Colonic mucosa (tissue), 4 donors: ENCODE measurements at regions not wholly inside any gene's neighbourhood (a gene's known extent, or its start where the extent isn't known, plus 50 kb on each side); places are given as distances from the start of the nearest gene placed in this dataset.

Experiments used
- DNase-seq: peaks from one replicate; pipeline ENCODE4 v3.0.0-alpha.2; 2020
- H3K27ac ChIP-seq: fragments of 200-600 bp; one replicate; pipeline ENCODE4 v1.8.0; 2021
- H3K27me3 ChIP-seq: fragments of 200-600 bp; one replicate; pipeline ENCODE4 v1.8.0; 2021
- H3K36me3 ChIP-seq: fragments of 200-600 bp; one replicate; pipeline ENCODE4 v1.8.0; 2021
- H3K4me1 ChIP-seq: fragments of 200-600 bp; one replicate; pipeline ENCODE4 v1.8.0; 2021; ENCODE audit warnings: mild to moderate bottlenecking
- H3K4me3 ChIP-seq: fragments of 200-600 bp; one replicate; pipeline ENCODE4 v1.8.0; 2021
- H3K9ac ChIP-seq, 2 donors: one replicate each; pipeline ENCODE4 v1.7.0; 2013; ENCODE audit warnings: control low read depth in 2 of 2, low read depth in 2 of 2, low read length in 2 of 2
- H3K9me3 ChIP-seq: fragments of 200-600 bp; one replicate; pipeline ENCODE4 v1.8.0; 2021
- CTCF ChIP-seq: fragments of 200-600 bp; IDR thresholded peaks from one replicate; pipeline ENCODE4 v1.8.0; 2022; ENCODE audit warnings: antibody characterized with exemption, mild to moderate bottlenecking
- intact Hi-C: fragments of 100-400 bp; cut with DNase I; formaldehyde crosslinking; loops from one replicate; pipeline ENCODE4 v1.14.1; 2022
- donor health status: healthy.
- donor health status: DM: no; HTN: no; CAD: no.
- donor health status: DM: no; HTN: no; CAD: no.

- intact Hi-C loops, result no loop called here
- no peaks in the 10 kb centered on the region for H3K4me1 ChIP-seq
- no peaks in the 10 kb centered on the region for H3K27me3 ChIP-seq
- H3K4me3 ChIP-seq, result no peak overlapping the region
- TF ChIP-seq CTCF, result no peak
- no peak for DNase-seq
- no peaks in the 10 kb centered on the region for H3K9me3 ChIP-seq
- H3K36me3 ChIP-seq, result no peaks in the 10 kb centered on the region
- H3K9ac ChIP-seq, result no peak overlapping the region
- H3K27ac ChIP-seq, result no peak overlapping the region
Measured at GRCh38 chr10:78284381-78284780, 250.7 kb downstream of the RPS24 start.

GRCh38 chr10:78285226-78285625 is 251.6 kb downstream of the RPS24 start:
- intact Hi-C loops, result no loop called here
- no peak for TF ChIP-seq CTCF

GRCh38 chr10:78286186-78286585 is 252.5 kb downstream of the RPS24 start:
- intact Hi-C loops, result no loop called here
- no peak for TF ChIP-seq CTCF
- H3K9me3 ChIP-seq, result no peaks in the 10 kb centered on the region

More at GRCh38 chr10:78285226-78285625, 251.6 kb downstream of the RPS24 start:
- no peak overlapping the region for H3K9ac ChIP-seq
- no peaks in the 10 kb centered on the region for H3K36me3 ChIP-seq
- H3K27me3 ChIP-seq, result no peaks in the 10 kb centered on the region
- no peak for DNase-seq
- no peak overlapping the region for H3K27ac ChIP-seq
- H3K4me3 ChIP-seq, result no peak overlapping the region
- H3K9me3 ChIP-seq, result no peaks in the 10 kb centered on the region
- no peaks in the 10 kb centered on the region for H3K4me1 ChIP-seq

GRCh38 chr10:78286668-78287067 is 253.0 kb downstream of the RPS24 start:
- Histone ChIP-seq H3K27ac (no peak overlapping the region), H3K4me1 (no peaks in the 10 kb centered on the region), H3K4me3 (no peak overlapping the region), H3K27me3 (no peaks in the 10 kb centered on the region), H3K9me3 (no peaks in the 10 kb centered on the region), H3K36me3 (no peaks in the 10 kb centered on the region), H3K9ac (no peak overlapping the region)
- intact Hi-C loops, result no loop called here
- no peak for TF ChIP-seq CTCF
- no peak for DNase-seq

More at GRCh38 chr10:78286186-78286585, 252.5 kb downstream of the RPS24 start:
- Histone ChIP-seq H3K4me3 (no peak overlapping the region), H3K9ac (no peak overlapping the region), H3K27me3 (no peaks in the 10 kb centered on the region), H3K4me1 (no peaks in the 10 kb centered on the region), H3K27ac (no peak overlapping the region), H3K36me3 (no peaks in the 10 kb centered on the region)
- DNase-seq, result no peak

GRCh38 chr10:78287618-78288017 is 254.0 kb downstream of the RPS24 start:
- no peak overlapping the region for H3K4me3 ChIP-seq
- no peaks in the 10 kb centered on the region for H3K4me1 ChIP-seq
- no peaks in the 10 kb centered on the region for H3K27me3 ChIP-seq
- H3K9me3 ChIP-seq, result no peaks in the 10 kb centered on the region
- H3K36me3 ChIP-seq, result no peaks in the 10 kb centered on the region
- no peak for TF ChIP-seq CTCF
- intact Hi-C loops, result no loop called here
- no peak overlapping the region for H3K27ac ChIP-seq
- H3K9ac ChIP-seq, result no peak overlapping the region
- DNase-seq, result no peak

GRCh38 chr10:78288663-78289062 is 255.0 kb downstream of the RPS24 start:
- Histone ChIP-seq H3K27me3 (no peaks in the 10 kb centered on the region), H3K36me3 (no peaks in the 10 kb centered on the region), H3K9me3 (no peaks in the 10 kb centered on the region), H3K4me3 (no peak overlapping the region), H3K9ac (no peak overlapping the region), H3K27ac (no peak overlapping the region), H3K4me1 (no peaks in the 10 kb centered on the region)
- intact Hi-C loops, result no loop called here
- no peak for TF ChIP-seq CTCF
- no peak for DNase-seq
